Sigmoid colon (tissue), 6 donors: ENCODE measurements at regions not wholly inside any gene's neighbourhood (a gene's known extent, or its start where the extent isn't known, plus 50 kb on each side); places are given as distances from the start of the nearest gene placed in this dataset.

ENCODE experiments used
- DNase-seq: peaks from one replicate; pipeline ENCODE4 v3.0.0-alpha.2; 2019
- H3K27ac ChIP-seq, 4 donors: fragments of 200-600 bp; sonication (generic); one replicate each; pipeline ENCODE4 v1.5.1; 2016 to 2019; ENCODE audit warnings: mild to moderate bottlenecking in 1 of 4
- H3K27me3 ChIP-seq, 3 donors: fragments of 200-600 bp; sonication (generic); one replicate each; pipeline ENCODE4 v1.5.1; 2019; ENCODE audit warnings: mild to moderate bottlenecking in 1 of 3
- H3K36me3 ChIP-seq, 4 donors: fragments of 200-600 bp; sonication (generic); one replicate each; pipeline ENCODE4 v1.5.1; 2016 to 2019
- H3K4me1 ChIP-seq, 4 donors: fragments of 200-600 bp; sonication (generic); one replicate each; pipeline ENCODE4 v1.5.1; 2017 to 2019
- H3K4me3 ChIP-seq, 4 donors: fragments of 200-600 bp; sonication (generic); one replicate each; pipeline ENCODE4 v1.5.1; 2017 to 2019; ENCODE audit warnings: mild to moderate bottlenecking in 2 of 4, moderate library complexity in 1 of 4
- H3K9me3 ChIP-seq, 4 donors: fragments of 200-600 bp in 3 of 4; sonication (generic) in 3 of 4; one replicate each; pipeline versions ENCODE4 v1.5.1 to v1.6.1; 2013 to 2019
- EP300 ChIP-seq, 4 donors: sonication (generic); formaldehyde crosslinking; IDR thresholded peaks; one replicate each; pipeline ENCODE4 v1.6.1; 2017; ENCODE audit warnings: antibody characterized with exemption in 4 of 4
- POLR2A ChIP-seq, 2 donors: fragments of 450-650 bp; IDR thresholded peaks; one replicate each; pipeline ENCODE4 v1.6.1; 2016; ENCODE audit warnings: antibody characterized with exemption in 2 of 2, mild to moderate bottlenecking in 2 of 2, moderate library complexity in 2 of 2
- POLR2AphosphoS5 ChIP-seq, 4 donors: sonication (generic); formaldehyde crosslinking; IDR thresholded peaks; one replicate each; pipeline ENCODE4 v1.6.1; 2017; ENCODE audit warnings: antibody characterized with exemption in 4 of 4
- WGBS, 2 donors: extraction: QIAGEN DNeasy Blood & Tissue Kit; methylation state at CpG; one replicate each; pipeline ENCODE4 v1.1.7; 2013; 5-methylcytosine and 5-hydroxymethylcytosine counted together
- intact Hi-C: fragments of 100-400 bp; cut with DNase I; formaldehyde crosslinking; loops from one replicate; pipeline ENCODE4 v1.15.1; 2023
- TF ChIP-seq, protein P1 (sequence below), 4 experiments: fragments of 450-650 bp in 3 of 4; fragments of 200-600 bp in 1 of 4; IDR thresholded peaks; one replicate each; pipeline ENCODE4 v1.5.1; 2016 to 2019; ENCODE audit warnings: antibody characterized with exemption in 4 of 4, mild to moderate bottlenecking in 3 of 4, moderate library complexity in 2 of 4
- donor health status: healthy with polysubstance abuse.
- donor health status: healthy.

DNA sequence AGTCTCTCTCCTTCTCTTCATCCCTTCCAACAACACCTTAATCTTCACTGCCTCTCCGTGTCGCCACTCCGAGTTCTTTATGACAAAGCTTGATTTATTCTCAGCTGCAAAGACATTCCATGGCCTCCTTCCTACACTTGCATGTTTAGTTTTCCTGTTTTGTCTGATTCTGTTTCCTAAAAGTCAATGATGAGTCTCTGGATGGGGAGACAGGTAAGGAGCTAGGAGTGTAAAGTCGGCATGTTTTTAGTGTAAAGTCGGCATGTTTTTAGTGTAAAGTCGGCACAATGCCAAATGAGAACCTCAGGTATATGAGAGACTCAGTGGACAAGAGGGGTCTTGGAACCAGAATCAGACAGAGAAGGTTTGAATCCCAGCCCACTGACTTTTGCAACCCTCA lies 362.3 kb upstream of the EEF2KMT start:
- no peak overlapping the region for H3K4me3 ChIP-seq
- WGBS, 2 donors, result 75 to 94% methylated on average over 6 of the region's 6 CpGs
- DNase-seq, result no peak
- H3K4me1 ChIP-seq, result no peaks in the 10 kb centered on the region
- H3K9me3 ChIP-seq, result no peaks in the 10 kb centered on the region
- H3K27ac ChIP-seq, result no peak overlapping the region
- no peaks in the 10 kb centered on the region for H3K27me3 ChIP-seq
- no peaks in the 10 kb centered on the region for H3K36me3 ChIP-seq
- intact Hi-C loops, result no loop called here
- TF ChIP-seq POLR2AphosphoS5 (IDR thresholded peaks at IDR 0.05), result no peak
- no peak for TF ChIP-seq POLR2A (IDR thresholded peaks at IDR 0.05)
- TF ChIP-seq, protein P1, sequence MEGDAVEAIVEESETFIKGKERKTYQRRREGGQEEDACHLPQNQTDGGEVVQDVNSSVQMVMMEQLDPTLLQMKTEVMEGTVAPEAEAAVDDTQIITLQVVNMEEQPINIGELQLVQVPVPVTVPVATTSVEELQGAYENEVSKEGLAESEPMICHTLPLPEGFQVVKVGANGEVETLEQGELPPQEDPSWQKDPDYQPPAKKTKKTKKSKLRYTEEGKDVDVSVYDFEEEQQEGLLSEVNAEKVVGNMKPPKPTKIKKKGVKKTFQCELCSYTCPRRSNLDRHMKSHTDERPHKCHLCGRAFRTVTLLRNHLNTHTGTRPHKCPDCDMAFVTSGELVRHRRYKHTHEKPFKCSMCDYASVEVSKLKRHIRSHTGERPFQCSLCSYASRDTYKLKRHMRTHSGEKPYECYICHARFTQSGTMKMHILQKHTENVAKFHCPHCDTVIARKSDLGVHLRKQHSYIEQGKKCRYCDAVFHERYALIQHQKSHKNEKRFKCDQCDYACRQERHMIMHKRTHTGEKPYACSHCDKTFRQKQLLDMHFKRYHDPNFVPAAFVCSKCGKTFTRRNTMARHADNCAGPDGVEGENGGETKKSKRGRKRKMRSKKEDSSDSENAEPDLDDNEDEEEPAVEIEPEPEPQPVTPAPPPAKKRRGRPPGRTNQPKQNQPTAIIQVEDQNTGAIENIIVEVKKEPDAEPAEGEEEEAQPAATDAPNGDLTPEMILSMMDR (IDR thresholded peaks at IDR 0.05), result no peak
- TF ChIP-seq EP300 (IDR thresholded peaks at IDR 0.05), result no peak

DNA sequence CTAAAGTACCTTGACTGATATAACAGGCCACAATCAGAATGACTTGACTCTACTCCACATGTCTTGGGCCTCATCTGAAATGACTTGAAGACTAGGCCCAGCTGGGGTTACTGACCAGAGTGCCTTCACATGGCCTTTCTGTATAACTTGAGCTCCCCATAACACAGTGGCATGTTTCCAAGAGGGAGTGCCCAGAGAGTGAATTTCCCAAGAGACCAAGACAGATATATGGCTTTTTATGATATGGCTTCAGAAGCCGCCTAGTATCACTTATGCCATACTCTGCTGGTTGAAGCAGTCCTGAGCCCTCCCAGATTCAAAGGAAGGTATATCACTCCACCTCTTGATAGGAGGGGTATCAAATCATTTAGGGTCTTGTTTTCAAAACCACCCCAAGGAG lies 357.5 kb upstream of the EEF2KMT start:
- intact Hi-C loops, result no loop called here
- no peak for DNase-seq
- Histone ChIP-seq H3K36me3 (no peaks in the 10 kb centered on the region), H3K27me3 (peaks cover 0 to 7% (median 0%) of the 10 kb centered on the region in 3 donors), H3K27ac (no peak overlapping the region), H3K9me3 (no peaks in the 10 kb centered on the region), H3K4me1 (no peaks in the 10 kb centered on the region), H3K4me3 (no peak overlapping the region)
- TF ChIP-seq POLR2A (IDR thresholded peaks at IDR 0.05) (no peak), POLR2AphosphoS5 (IDR thresholded peaks at IDR 0.05) (no peak), EP300 (IDR thresholded peaks at IDR 0.05) (no peak)
- TF ChIP-seq, protein P1 (IDR thresholded peaks at IDR 0.05), result no peak
- whole genome bisulfite sequencing, 2 donors, result 44 to 78% methylated on average over 1 of the region's 1 CpG

- Histone ChIP-seq H3K4me1 (no peaks in the 10 kb centered on the region), H3K27ac (no peak overlapping the region), H3K4me3 (no peak overlapping the region), H3K9me3 (no peaks in the 10 kb centered on the region), H3K36me3 (no peaks in the 10 kb centered on the region), H3K27me3 (peaks cover 0 to 8% (median 0%) of the 10 kb centered on the region in 3 donors)
- intact Hi-C loops, result no loop called here
- TF ChIP-seq EP300 (IDR thresholded peaks at IDR 0.05), result no peak
- DNase-seq, result no peak
Measured at GRCh38 chr16:5454349-5454748, 356.8 kb upstream of the EEF2KMT start.

DNA sequence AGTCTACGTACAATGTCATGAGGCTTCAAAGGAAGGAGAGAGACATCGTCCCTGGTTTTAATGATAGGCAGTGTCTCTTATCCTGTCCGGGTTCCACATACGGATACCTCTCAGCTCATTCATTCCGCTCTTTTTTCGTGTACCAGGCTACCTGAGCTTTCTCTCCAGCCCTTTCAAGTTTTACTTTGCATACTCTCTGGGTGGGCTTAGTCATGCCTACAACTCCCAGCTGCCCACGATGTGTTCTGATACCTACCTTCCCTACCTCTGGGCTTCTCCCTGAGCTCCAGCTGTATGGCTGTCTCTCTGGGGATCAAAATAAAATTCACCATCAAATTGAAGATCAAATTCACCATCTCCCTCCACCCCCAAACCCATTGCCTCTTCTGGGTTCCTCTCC lies 354.0 kb upstream of the EEF2KMT start:
- Histone ChIP-seq H3K4me3 (no peak overlapping the region), H3K4me1 (no peaks in the 10 kb centered on the region), H3K27me3 (peaks cover 0 to 8% (median 0%) of the 10 kb centered on the region in 3 donors), H3K27ac (no peak overlapping the region), H3K36me3 (no peaks in the 10 kb centered on the region), H3K9me3 (no peaks in the 10 kb centered on the region)
- TF ChIP-seq EP300 (IDR thresholded peaks at IDR 0.05), result no peak
- TF ChIP-seq POLR2AphosphoS5 (IDR thresholded peaks at IDR 0.05), result no peak
- intact Hi-C loops, result no loop called here
- 49 to 88% methylated on average over 7 of the region's 7 CpGs for WGBS, 2 donors
- no peak for DNase-seq

DNA sequence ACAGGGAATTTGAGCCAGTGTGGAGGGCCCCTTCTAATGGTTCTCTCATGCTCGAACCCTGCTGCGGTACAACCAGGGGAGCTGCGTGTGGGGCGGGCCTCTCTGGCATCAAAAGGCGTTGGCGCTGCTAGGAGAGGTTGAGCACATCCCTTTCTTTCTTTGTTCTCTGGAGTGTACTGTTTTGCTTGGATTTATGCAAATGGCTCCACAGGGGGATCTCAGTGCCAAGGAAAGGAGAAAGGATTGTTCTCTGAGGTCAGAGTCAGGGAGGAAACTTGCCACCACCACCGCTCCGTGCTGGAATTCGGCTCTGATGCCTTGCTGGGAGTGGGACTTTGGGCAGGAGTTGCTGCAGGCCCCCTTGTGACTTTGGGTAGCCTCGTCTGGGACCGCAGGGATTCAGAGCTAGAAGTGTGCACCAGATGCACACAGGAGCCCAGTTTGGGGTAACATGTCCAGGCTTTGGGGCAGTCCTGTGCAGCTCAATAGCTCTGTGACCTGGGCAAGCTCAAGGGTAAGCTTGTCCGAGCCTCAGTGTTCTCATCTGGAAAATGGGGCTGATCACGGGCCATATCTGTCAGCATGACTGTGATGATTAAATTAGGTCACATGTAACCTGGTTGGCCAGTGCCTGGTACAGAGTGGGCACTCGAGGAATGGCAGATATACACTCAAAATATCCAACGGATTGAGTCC lies 353.0 kb upstream of the EEF2KMT start:
- no peak overlapping the region for H3K4me3 ChIP-seq
- intact Hi-C loops, result no loop called here
- H3K27me3 ChIP-seq, result peaks cover 0 to 8% (median 0%) of the 10 kb centered on the region in 3 donors
- H3K36me3 ChIP-seq, result no peaks in the 10 kb centered on the region
- H3K4me1 ChIP-seq, result no peaks in the 10 kb centered on the region
- H3K9me3 ChIP-seq, result no peaks in the 10 kb centered on the region
- TF ChIP-seq, protein P1 (IDR thresholded peaks at IDR 0.05), result no peak
- DNase-seq, result no peak
- H3K27ac ChIP-seq, result no peak overlapping the region
- 48 to 80% methylated on average over 15 of the region's 15 CpGs for WGBS, 2 donors

DNA sequence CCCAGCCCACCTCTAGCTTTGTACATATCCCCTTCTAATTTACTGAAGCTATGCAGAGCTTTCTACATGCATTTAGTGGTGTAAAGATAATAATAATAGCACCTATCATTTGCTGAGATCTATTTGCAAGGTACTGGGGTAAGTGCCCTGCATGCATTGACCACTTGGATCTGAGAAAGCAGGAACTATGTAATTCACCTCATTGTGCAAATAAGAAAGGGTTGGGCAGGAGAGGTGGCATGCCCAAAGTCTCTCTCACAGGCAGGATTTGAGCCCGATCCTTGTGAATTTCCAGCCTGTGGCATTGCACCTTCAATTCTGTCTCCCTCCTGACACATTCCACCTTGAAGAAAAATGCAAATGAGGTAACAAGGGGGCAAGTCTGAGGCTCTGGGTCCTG lies 352.3 kb upstream of the EEF2KMT start:
- Histone ChIP-seq H3K4me1 (no peaks in the 10 kb centered on the region), H3K4me3 (no peak overlapping the region), H3K9me3 (no peaks in the 10 kb centered on the region), H3K27me3 (peaks cover 0 to 8% (median 0%) of the 10 kb centered on the region in 3 donors), H3K36me3 (no peaks in the 10 kb centered on the region), H3K27ac (no peak overlapping the region)
- 10 to 72% methylated on average over 1 of the region's 1 CpG for WGBS, 2 donors
- TF ChIP-seq, protein P1 (IDR thresholded peaks at IDR 0.05), result no peak
- TF ChIP-seq EP300 (IDR thresholded peaks at IDR 0.05) (no peak), POLR2AphosphoS5 (IDR thresholded peaks at IDR 0.05) (no peak), POLR2A (IDR thresholded peaks at IDR 0.05) (no peak)
- DNase-seq, result no peak
- intact Hi-C loops, result no loop called here
